WI38 (cell line): ENCODE measurements at regions not wholly inside any gene's neighbourhood (a gene's known extent, or its start where the extent isn't known, plus 50 kb on each side); places are given as distances from the start of the nearest gene placed in this dataset.

Experiments used
- H3K4me3 ChIP-seq: 2 replicates; pipeline ENCODE4 v1.5.1; 2011; ENCODE audit warnings: low read depth, mild to moderate bottlenecking, control low read depth, low read length
- TF ChIP-seq, protein P1 (sequence below): IDR thresholded peaks from 2 replicates; pipeline ENCODE4 v1.5.1; 2012; ENCODE audit warnings: low read depth, mild to moderate bottlenecking, control low read depth, low read length

DNA sequence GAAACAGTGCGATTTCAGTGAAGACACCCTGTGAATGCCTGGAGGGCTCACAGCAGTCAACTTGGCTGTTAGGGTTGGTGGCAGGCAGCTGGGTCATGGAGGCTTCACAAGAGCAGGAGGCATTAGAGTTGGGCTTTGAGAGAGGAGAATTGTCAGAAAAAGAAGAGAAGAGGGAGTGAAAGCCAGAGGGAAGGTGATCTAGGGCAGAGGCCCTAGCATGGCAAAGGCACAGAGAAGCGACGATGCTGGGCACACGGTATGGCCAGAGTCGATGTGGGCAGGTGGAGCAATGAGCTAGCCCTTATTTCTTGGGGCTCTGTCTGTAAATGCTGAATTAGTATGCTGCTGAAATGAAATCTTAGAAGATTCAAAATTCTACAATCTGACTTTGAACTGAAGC, 52.6 kb upstream of the OLFM4 start:
- TF ChIP-seq, protein P1, sequence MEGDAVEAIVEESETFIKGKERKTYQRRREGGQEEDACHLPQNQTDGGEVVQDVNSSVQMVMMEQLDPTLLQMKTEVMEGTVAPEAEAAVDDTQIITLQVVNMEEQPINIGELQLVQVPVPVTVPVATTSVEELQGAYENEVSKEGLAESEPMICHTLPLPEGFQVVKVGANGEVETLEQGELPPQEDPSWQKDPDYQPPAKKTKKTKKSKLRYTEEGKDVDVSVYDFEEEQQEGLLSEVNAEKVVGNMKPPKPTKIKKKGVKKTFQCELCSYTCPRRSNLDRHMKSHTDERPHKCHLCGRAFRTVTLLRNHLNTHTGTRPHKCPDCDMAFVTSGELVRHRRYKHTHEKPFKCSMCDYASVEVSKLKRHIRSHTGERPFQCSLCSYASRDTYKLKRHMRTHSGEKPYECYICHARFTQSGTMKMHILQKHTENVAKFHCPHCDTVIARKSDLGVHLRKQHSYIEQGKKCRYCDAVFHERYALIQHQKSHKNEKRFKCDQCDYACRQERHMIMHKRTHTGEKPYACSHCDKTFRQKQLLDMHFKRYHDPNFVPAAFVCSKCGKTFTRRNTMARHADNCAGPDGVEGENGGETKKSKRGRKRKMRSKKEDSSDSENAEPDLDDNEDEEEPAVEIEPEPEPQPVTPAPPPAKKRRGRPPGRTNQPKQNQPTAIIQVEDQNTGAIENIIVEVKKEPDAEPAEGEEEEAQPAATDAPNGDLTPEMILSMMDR, result no peak

DNA sequence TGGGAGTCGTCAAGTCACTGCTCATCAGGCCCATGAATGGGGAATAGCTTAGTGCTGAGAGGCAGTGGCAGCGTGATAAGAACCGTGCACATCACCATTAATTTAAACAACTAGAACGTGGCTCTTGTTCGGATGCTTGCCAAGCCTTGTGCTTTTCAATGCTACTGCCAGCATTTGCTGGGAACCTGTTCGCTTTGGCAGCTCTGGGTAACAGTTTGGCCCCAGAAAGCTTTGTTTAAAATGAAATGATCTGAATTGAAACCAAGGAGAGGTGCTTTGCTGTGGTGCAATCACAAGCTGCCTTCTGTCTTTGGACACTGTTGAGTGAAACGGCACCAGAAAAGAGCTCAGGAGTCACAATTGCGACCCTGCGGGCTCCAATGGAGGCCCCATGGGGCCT, 53.5 kb upstream of the OLFM4 start:
- TF ChIP-seq, protein P1, result no peak

More for the DNA sequence above, 52.6 kb upstream of the OLFM4 start:
- H3K4me3 ChIP-seq, result no peak overlapping the region

GRCh38 chr13:52974711-52975110, 53.9 kb upstream of the OLFM4 start:
- no peak overlapping the region for H3K4me3 ChIP-seq
- TF ChIP-seq, protein P1, result no peak

More for the DNA sequence above, 53.5 kb upstream of the OLFM4 start:
- no peak overlapping the region for H3K4me3 ChIP-seq

GRCh38 chr13:52969373-52969772, 59.2 kb upstream of the OLFM4 start:
- TF ChIP-seq, protein P1, result no peak
- no peak overlapping the region for H3K4me3 ChIP-seq

DNA sequence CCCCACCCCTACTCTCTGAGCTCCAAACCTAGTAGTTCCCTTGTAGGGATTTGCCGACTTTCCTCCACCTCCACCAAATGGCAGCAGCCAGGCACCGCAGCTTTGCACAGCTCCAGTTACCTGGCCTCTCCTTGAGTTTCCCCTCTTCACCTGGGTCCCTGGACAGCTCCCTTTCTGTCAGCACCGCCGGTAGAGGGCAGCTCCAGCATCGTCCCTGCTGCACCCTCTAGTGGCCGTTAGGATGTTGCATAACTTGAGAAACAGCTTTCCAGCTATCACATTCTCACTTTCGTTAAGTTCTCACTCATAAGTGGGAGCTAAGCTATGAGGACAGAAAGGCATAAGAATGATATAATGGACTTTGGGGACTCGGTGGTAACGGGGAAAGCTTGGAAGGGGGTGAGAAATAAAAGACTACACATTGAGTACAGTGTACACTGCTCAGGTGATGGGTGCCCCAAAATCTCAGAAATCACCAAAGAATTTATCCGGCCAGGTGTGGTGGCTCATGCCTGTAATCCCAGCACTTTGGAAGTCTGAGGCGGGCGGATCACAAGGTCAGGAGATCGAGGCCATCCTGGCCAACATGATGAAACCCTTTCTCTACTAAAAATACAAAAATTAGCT, 60.4 kb upstream of the OLFM4 start:
- H3K4me3 ChIP-seq, result no peak overlapping the region
- TF ChIP-seq, protein P1, result peak; percentile 100

DNA sequence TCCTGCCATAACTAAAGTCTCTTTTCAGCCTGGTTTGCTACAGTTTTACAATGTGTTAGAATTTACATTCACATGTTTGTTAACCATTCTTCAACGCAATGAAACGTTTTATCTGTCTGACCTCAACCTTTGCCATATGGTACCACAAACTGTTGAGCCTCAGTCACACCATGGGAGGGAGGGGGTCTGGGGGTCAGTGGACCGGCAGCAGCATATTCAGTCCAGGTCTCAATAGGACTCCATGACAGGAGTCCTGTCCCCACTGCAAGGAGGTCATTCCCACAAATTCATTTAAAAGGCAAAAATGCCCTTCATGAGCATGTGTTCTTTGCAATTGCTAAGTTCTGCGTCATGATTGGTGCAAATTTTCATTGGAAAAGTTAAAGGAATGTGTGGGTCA, 66.6 kb upstream of the OLFM4 start:
- TF ChIP-seq, protein P1, result no peak

GRCh38 chr13:52961256-52961910, 67.2 kb upstream of the OLFM4 start:
- TF ChIP-seq, protein P1, result no peak
- no peak overlapping the region for H3K4me3 ChIP-seq

More for the DNA sequence above, 66.6 kb upstream of the OLFM4 start:
- no peak overlapping the region for H3K4me3 ChIP-seq
